Keratinocyte (primary cell): ENCODE measurements at regions not wholly inside any gene's neighbourhood (a gene's known extent, or its start where the extent isn't known, plus 50 kb on each side); places are given as distances from the start of the nearest gene placed in this dataset.

Experiments
- DNase-seq: peaks from one replicate; pipeline ENCODE4 v3.0.0-alpha.2; 2011; ENCODE audit warnings: low read depth, missing footprints, low spot score
- FAIRE-seq: peaks from 2 replicates; lab custom pipeline; 2011; peaks lifted over from hg19 to GRCh38; lab: Jason Lieb, UNC
- H2AFZ ChIP-seq: 2 replicates; pipeline ENCODE4 v1.6.0; 2012; ENCODE audit warnings: low read length, control low read depth, inconsistent platforms; ENCODE audit not compliant: control insufficient read depth
- H3K27ac ChIP-seq: 2 replicates; pipeline ENCODE4 v1.5.1; 2011; ENCODE audit warnings: low read length; ENCODE audit not compliant: control insufficient read depth, insufficient read depth
- H3K27me3 ChIP-seq: 3 replicates; pipeline ENCODE4 v1.6.0; 2011; ENCODE audit warnings: low read length; ENCODE audit not compliant: control insufficient read depth, insufficient read depth; ENCODE audit errors: extremely low read depth
- H3K36me3 ChIP-seq, 2 experiments: 2 replicates in 1 of 2; 3 replicates in 1 of 2; pipeline ENCODE4 v1.5.1; 2011; ENCODE audit warnings: low read length in 2 of 2, mild to moderate bottlenecking in 1 of 2; ENCODE audit not compliant: control insufficient read depth in 2 of 2, insufficient read depth in 2 of 2; ENCODE audit errors: extremely low read depth in 1 of 2
- H3K4me1 ChIP-seq: 3 replicates; pipeline ENCODE4 v1.5.1; 2011; ENCODE audit warnings: low read length; ENCODE audit not compliant: control insufficient read depth, insufficient read depth; ENCODE audit errors: extremely low read depth
- H3K4me2 ChIP-seq: 3 replicates; pipeline ENCODE4 v1.6.0; 2011; ENCODE audit warnings: low read depth, low read length; ENCODE audit not compliant: control insufficient read depth, insufficient read depth; ENCODE audit errors: extremely low read depth
- H3K4me3 ChIP-seq, 3 experiments: fragments of 200-600 bp in 1 of 3; sonication (generic) in 1 of 3; 2 replicates in 2 of 3; 3 replicates in 1 of 3; pipeline ENCODE4 v1.5.1; 2011 to 2016; ENCODE audit warnings: low read length in 3 of 3, mild to moderate bottlenecking in 3 of 3, control low read depth in 2 of 3, inconsistent platforms in 1 of 3, low read depth in 1 of 3, mixed read lengths in 1 of 3, mixed run types in 1 of 3, moderate library complexity in 1 of 3; ENCODE audit not compliant: control insufficient read depth in 2 of 3, insufficient read depth in 2 of 3; ENCODE audit errors: extremely low read depth in 1 of 3
- H3K79me2 ChIP-seq: 2 replicates; pipeline ENCODE4 v1.6.0; 2012; ENCODE audit warnings: low read length; ENCODE audit not compliant: control insufficient read depth, insufficient read depth
- H3K9ac ChIP-seq: 3 replicates; pipeline ENCODE4 v1.6.0; 2011; ENCODE audit warnings: low read length; ENCODE audit not compliant: control insufficient read depth, insufficient read depth; ENCODE audit errors: extremely low read depth
- H3K9me1 ChIP-seq: 3 replicates; pipeline ENCODE4 v1.6.0; 2011; ENCODE audit warnings: low read length; ENCODE audit not compliant: control insufficient read depth, insufficient read depth; ENCODE audit errors: extremely low read depth
- H3K9me3 ChIP-seq: 2 replicates; pipeline ENCODE4 v1.5.1; 2012; ENCODE audit warnings: low read depth, low read length; ENCODE audit not compliant: control insufficient read depth
- H4K20me1 ChIP-seq: 3 replicates; pipeline ENCODE4 v1.6.0; 2011; ENCODE audit warnings: low read length; ENCODE audit not compliant: control insufficient read depth, insufficient read depth; ENCODE audit errors: extremely low read depth
- CTCF ChIP-seq, 3 experiments: IDR thresholded peaks in 1 of 3; conservative IDR thresholded peaks in 1 of 3; optimal IDR thresholded peaks in 1 of 3; 2 replicates in 2 of 3; 3 replicates in 1 of 3; pipeline versions ENCODE3 to v1.5.1; 2011; ENCODE audit warnings: low read length in 3 of 3, mild to moderate bottlenecking in 3 of 3, moderate library complexity in 2 of 3, control low read depth in 1 of 3, inconsistent platforms in 1 of 3; ENCODE audit not compliant: insufficient read depth in 2 of 3; ENCODE audit errors: extremely low read depth in 1 of 3
- EZH2 ChIP-seq: IDR thresholded peaks from one replicate; pipeline ENCODE4 v1.6.1; 2012; ENCODE audit warnings: inconsistent platforms, mild to moderate bottlenecking, low read length, moderate library complexity
- dilution Hi-C: fragments of 300-500 bp; cut with MboI; formaldehyde crosslinking; loops from one replicate; pipeline ENCODE4 v1.7.0; 2020; ENCODE audit warnings: low sequenced_read_pairs; ENCODE audit not compliant: extremely low pct_ligation_motif_present

- H3K4me2 ChIP-seq = peak overlapping the region; percentile 82
- DNase-seq = no peak
- no peaks in the 10 kb centered on the region for H3K36me3 ChIP-seq
- dilution Hi-C loops = no loop called here
- H3K79me2 ChIP-seq = no peaks in the 10 kb centered on the region
- H3K9ac ChIP-seq = no peak overlapping the region
- TF ChIP-seq CTCF (optimal IDR thresholded peaks at IDR 0.05 in 1 of 3, IDR thresholded peaks at IDR 0.05 in 1 of 3, conservative IDR thresholded peaks at IDR 0.05 in 1 of 3; ENCODE audit: extremely low read depth in 1 of 3, insufficient read depth in 2 of 3, low read length in 3 of 3) (no peak), EZH2 (no peak)
- H3K9me3 ChIP-seq = no peaks in the 10 kb centered on the region
- no peak overlapping the region for H3K27ac ChIP-seq
- H3K4me1 ChIP-seq = peaks cover 6% of the 10 kb centered on the region
- no peak for FAIRE-seq
- no peaks in the 10 kb centered on the region for H3K27me3 ChIP-seq
- no peaks in the 10 kb centered on the region for H3K9me1 ChIP-seq
- peak overlapping the region in 2 of 3 experiments; percentile 14 to 24 for H3K4me3 ChIP-seq
- H2AFZ ChIP-seq = peak overlapping the region; percentile 89
- H4K20me1 ChIP-seq = no peaks in the 10 kb centered on the region
These were observed 70.8 kb downstream of the RWDD4 start for GRCh38 chr4:183588169-183588675.

GRCh38 chr4:183588691-183589090, 70.3 kb downstream of the RWDD4 start:
- Histone ChIP-seq H3K79me2 (no peaks in the 10 kb centered on the region), H3K4me2 (peak overlapping the region; percentile 82)

More at GRCh38 chr4:183588691-183589090, 70.3 kb downstream of the RWDD4 start:
- Histone ChIP-seq H4K20me1 (no peaks in the 10 kb centered on the region), H3K9ac (no peak overlapping the region), H3K4me3 (no peak overlapping the region), H3K9me1 (no peaks in the 10 kb centered on the region), H3K36me3 (no peaks in the 10 kb centered on the region), H3K27ac (no peak overlapping the region), H3K4me1 (peaks cover 6% of the 10 kb centered on the region), H3K9me3 (no peaks in the 10 kb centered on the region), H3K27me3 (no peaks in the 10 kb centered on the region), H2AFZ (no peak overlapping the region)
- FAIRE-seq (no peak), DNase-seq (no peak)
- dilution Hi-C loops = no loop called here
- TF ChIP-seq CTCF (optimal IDR thresholded peaks at IDR 0.05 in 1 of 3, IDR thresholded peaks at IDR 0.05 in 1 of 3, conservative IDR thresholded peaks at IDR 0.05 in 1 of 3; ENCODE audit: extremely low read depth in 1 of 3, insufficient read depth in 2 of 3, low read length in 3 of 3) = no peak
